Panc1 (cell line): ENCODE measurements at regions not wholly inside any gene's neighbourhood (a gene's known extent, or its start where the extent isn't known, plus 50 kb on each side); places are given as distances from the start of the nearest gene placed in this dataset.

Experiments used
- CTCF ChIP-seq: fragments of 450-650 bp; IDR thresholded peaks from 2 replicates; pipeline ENCODE4 v1.5.1; 2017; ENCODE audit warnings: mild to moderate bottlenecking
- POLR2AphosphoS5 ChIP-seq: IDR thresholded peaks from 2 replicates; pipeline ENCODE4 v1.6.1; 2012; ENCODE audit warnings: mild to moderate bottlenecking, low read depth, low read length, moderate library complexity
- TF ChIP-seq, protein P1 (sequence below), 2 experiments: IDR thresholded peaks; 2 replicates each; pipeline ENCODE4 v1.6.1; 2011 to 2012; ENCODE audit warnings: low read depth in 2 of 2, control low read depth in 1 of 2, low read length in 1 of 2, mild to moderate bottlenecking in 1 of 2, moderate library complexity in 1 of 2; ENCODE audit not compliant: insufficient read depth in 1 of 2

DNA sequence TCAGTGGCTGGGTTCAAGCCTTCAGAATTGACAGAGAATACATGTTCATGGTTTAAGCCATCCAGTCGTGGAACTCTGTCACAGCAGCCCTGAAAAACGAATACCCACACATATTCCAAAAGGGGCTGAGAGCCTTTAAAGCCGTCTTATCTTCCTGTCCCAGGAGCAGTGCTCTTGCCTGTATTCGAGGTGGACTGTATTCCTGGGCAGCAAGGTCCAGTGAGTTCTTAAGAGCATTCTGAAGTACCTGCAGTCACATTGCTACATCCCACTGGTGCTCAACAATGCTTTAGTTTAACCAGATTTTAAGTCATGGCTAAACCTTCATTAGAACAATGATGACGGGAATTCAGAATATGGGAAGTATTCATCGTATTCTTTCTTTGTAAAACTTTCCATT is 380.7 kb upstream of the KLF4 start:
- TF ChIP-seq CTCF (no peak), POLR2AphosphoS5 (no peak)
- TF ChIP-seq, protein P1, sequence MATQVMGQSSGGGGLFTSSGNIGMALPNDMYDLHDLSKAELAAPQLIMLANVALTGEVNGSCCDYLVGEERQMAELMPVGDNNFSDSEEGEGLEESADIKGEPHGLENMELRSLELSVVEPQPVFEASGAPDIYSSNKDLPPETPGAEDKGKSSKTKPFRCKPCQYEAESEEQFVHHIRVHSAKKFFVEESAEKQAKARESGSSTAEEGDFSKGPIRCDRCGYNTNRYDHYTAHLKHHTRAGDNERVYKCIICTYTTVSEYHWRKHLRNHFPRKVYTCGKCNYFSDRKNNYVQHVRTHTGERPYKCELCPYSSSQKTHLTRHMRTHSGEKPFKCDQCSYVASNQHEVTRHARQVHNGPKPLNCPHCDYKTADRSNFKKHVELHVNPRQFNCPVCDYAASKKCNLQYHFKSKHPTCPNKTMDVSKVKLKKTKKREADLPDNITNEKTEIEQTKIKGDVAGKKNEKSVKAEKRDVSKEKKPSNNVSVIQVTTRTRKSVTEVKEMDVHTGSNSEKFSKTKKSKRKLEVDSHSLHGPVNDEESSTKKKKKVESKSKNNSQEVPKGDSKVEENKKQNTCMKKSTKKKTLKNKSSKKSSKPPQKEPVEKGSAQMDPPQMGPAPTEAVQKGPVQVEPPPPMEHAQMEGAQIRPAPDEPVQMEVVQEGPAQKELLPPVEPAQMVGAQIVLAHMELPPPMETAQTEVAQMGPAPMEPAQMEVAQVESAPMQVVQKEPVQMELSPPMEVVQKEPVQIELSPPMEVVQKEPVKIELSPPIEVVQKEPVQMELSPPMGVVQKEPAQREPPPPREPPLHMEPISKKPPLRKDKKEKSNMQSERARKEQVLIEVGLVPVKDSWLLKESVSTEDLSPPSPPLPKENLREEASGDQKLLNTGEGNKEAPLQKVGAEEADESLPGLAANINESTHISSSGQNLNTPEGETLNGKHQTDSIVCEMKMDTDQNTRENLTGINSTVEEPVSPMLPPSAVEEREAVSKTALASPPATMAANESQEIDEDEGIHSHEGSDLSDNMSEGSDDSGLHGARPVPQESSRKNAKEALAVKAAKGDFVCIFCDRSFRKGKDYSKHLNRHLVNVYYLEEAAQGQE (IDR thresholded peaks at IDR 0.05; ENCODE audit: insufficient read depth in 1 of 2, low read depth in 2 of 2, low read length in 1 of 2): no peak
